Stomach smooth muscle (tissue), 2 donors: ENCODE measurements at regions not wholly inside any gene's neighbourhood (a gene's known extent, or its start where the extent isn't known, plus 50 kb on each side); places are given as distances from the start of the nearest gene placed in this dataset.

Source experiments
- H3K27ac ChIP-seq: one replicate; pipeline ENCODE4 v1.7.0; 2013; ENCODE audit warnings: mild to moderate bottlenecking, low read length, inconsistent platforms
- H3K27me3 ChIP-seq, 2 donors: one replicate each; pipeline ENCODE4 v1.7.0; 2013; ENCODE audit warnings: low read length in 2 of 2; ENCODE audit not compliant: insufficient read depth in 2 of 2, control insufficient read depth in 1 of 2
- H3K36me3 ChIP-seq, 2 donors: one replicate each; pipeline ENCODE4 v1.7.0; 2013; ENCODE audit warnings: low read length in 2 of 2; ENCODE audit not compliant: control insufficient read depth in 2 of 2, insufficient read depth in 2 of 2
- H3K4me1 ChIP-seq: one replicate; pipeline ENCODE4 v1.7.0; 2013; ENCODE audit warnings: low read length; ENCODE audit not compliant: control insufficient read depth, insufficient read depth
- H3K4me3 ChIP-seq, 2 donors: one replicate each; pipeline ENCODE4 v1.7.0; 2013; ENCODE audit warnings: low read length in 2 of 2
- H3K9ac ChIP-seq, 2 donors: one replicate each; pipeline ENCODE4 v1.7.0; 2013; ENCODE audit warnings: low read length in 2 of 2, mild to moderate bottlenecking in 1 of 2
- H3K9me3 ChIP-seq, 2 donors: one replicate each; pipeline ENCODE4 v1.7.0; 2013; ENCODE audit warnings: low read length in 2 of 2; ENCODE audit not compliant: control insufficient read depth in 2 of 2
- donor health status: healthy.
- donor health status: Pancreatic carcinoma.

DNA sequence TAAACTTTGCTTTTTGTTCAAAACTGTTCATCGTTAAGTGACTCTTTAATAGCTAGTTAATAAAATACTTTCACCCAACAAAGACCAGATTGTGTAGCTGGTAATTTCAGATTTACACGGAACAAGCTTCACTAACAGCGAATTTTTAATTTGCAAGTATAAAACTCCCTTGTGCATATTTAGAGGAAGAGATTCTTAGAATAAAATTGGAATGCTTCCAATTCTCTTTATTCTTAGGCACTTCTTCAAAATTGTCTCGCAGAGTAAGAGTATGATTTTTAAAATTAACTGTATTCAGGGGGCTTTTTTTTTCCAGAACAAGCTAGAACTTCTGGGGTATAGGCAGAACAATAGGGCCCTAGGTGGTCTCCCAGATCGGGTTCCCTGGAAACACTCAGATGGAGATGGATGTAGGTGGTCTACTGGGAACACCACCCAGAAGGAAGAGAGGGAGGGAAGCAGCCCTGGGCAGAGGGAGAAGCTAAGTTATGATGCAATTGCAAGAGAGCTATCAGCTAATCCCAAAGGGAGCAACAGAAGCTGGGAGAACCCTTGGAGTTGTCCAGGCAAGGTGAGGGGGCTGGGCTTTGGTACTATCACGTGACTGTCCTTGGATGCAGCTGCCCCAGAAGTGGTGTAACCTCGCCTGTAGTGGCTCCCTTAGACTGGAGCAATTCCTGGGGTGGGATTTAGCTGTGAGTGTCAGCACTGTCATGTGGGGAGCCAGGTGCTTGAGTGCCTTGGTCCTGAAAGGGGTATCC, 151.7 kb upstream of the ASB18 start:
- no peak overlapping the region for H3K9ac ChIP-seq
- H3K36me3 ChIP-seq: no peaks in the 10 kb centered on the region
- no peaks in the 10 kb centered on the region for H3K9me3 ChIP-seq
- H3K4me1 ChIP-seq: no peaks in the 10 kb centered on the region
- H3K4me3 ChIP-seq: no peak overlapping the region
- H3K27ac ChIP-seq: no peak overlapping the region
- H3K27me3 ChIP-seq: peaks cover 0 to 2% of the 10 kb centered on the region in 2 donors

DNA sequence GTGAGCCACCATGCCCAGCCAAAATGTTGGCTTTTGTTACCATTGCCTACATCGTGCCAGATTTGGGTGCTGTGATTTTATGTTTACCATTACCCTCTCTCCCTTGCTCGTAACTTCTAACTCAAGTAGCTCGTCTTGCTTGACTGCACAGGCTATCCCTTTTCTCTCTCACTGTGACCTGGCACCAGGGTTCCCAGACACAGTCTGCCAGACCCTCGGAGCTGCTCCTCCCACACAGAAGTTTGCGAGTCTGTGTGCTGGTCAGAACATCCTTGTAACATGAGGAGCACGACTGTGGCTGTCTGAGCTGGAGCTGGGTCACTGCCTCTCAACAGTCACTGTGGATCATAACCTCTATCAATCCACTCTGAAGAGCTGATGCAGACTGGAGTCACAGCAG, 152.5 kb upstream of the ACKR3 start:
- Histone ChIP-seq H3K4me1 (no peaks in the 10 kb centered on the region), H3K27me3 (peaks cover 0 to 2% of the 10 kb centered on the region in 2 donors), H3K9me3 (no peaks in the 10 kb centered on the region), H3K27ac (no peak overlapping the region), H3K4me3 (no peak overlapping the region), H3K36me3 (no peaks in the 10 kb centered on the region), H3K9ac (no peak overlapping the region)

DNA sequence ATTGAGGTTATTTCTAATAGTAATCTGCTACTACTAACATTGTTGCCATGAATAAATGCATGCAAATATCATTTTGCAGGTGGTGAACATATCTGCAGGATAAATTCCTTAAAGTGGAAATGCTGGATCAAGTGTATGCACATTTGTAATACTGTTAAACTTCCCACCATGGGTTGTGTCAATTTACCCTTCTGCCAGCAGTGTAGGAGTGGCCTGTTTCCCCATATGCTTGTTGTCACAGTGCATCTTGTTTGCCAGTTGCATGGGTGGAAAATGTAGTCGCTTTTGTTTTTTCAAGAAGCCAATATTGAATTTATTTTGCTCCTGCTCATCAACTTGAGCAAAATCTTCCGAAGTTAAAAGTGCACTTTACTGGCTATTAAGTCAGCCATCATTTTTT, 139.0 kb upstream of the ACKR3 start:
- peaks cover 0 to 6% of the 10 kb centered on the region in 2 donors for H3K9me3 ChIP-seq
- no peak overlapping the region for H3K4me3 ChIP-seq
- no peak overlapping the region for H3K27ac ChIP-seq
- H3K36me3 ChIP-seq: no peaks in the 10 kb centered on the region
- no peaks in the 10 kb centered on the region for H3K27me3 ChIP-seq
- H3K9ac ChIP-seq: no peak overlapping the region
- no peaks in the 10 kb centered on the region for H3K4me1 ChIP-seq

DNA sequence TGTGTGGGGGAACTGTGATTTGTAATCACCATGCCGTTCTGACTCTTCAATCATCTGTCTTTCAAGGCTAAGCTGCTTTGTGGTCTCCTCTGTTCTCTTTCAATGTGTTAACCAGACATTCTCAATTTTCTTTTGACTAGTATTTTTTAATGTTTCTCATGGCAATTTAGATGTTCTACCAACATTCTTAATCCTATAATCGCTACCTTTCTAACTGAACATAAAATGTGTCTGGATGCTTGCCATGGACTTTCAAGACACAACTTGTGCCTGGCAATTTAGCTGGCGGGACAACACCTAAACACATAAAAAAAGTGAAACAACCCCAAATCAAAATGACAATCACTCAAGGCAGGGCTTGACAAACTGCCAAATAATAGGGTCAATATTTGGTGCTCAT, 135.0 kb upstream of the ACKR3 start:
- Histone ChIP-seq H3K27ac (no peak overlapping the region), H3K9me3 (no peaks in the 10 kb centered on the region), H3K4me3 (no peak overlapping the region), H3K36me3 (no peaks in the 10 kb centered on the region), H3K9ac (no peak overlapping the region), H3K4me1 (no peaks in the 10 kb centered on the region), H3K27me3 (no peaks in the 10 kb centered on the region)

DNA sequence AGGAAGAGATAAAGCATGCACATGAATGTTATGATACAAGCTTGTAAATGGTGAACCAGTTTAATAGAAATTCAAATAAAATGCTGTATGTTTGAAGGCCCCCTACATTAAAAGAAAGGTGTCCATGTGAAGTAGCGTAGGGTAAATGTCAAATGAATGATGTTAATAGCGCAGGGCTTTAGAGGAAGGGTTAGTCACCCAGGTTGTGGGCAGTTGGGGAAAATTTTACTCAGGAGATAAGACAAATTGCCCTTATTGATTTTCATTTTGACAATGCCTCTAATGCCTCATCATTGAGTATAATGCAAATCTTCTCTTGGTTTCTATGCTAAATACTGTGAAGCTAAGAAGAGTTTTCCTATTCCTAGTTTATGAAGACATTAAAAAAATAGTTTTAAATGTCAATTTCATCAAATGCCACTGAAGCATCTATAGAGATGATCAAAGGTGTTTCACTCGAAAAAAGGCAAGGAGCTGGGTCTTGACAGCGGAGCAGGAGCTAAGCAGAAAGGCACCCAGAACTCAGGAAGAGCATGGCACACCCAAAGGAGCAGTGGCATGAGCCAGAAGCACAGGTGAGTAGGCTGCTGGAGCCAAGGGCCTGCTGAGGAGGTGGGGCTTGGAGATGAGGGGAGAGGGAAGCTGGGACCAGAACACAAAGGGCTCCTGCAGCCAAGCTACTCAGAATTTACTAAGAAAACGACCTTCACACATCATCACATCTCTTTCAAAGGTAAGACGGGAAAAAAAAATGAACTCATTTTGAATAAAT, 129.3 kb upstream of the ACKR3 start:
- H3K27me3 ChIP-seq: no peaks in the 10 kb centered on the region
- H3K4me1 ChIP-seq: no peaks in the 10 kb centered on the region
- H3K36me3 ChIP-seq: no peaks in the 10 kb centered on the region
- H3K27ac ChIP-seq: no peak overlapping the region
- H3K9ac ChIP-seq: no peak overlapping the region
- H3K9me3 ChIP-seq: no peaks in the 10 kb centered on the region
- H3K4me3 ChIP-seq: no peak overlapping the region

DNA sequence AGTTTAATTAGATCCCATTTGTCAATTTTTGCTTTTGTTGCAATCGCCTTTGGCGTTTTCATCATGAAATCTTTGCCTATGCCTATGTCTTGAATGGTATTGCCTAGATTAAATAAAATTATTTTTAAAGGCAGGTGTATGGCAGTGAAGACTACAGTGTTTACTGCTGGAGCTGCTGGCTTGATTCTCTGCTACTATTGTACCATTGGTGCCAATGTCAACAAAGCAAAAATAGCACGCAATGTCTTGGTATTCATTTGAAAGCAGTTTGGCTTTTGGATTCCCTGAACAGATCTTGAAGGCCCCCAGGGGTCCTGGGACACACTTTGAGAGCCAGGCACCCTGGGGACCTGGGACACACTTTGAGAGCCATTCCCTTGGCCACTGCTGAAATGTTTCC, 125.4 kb upstream of the ACKR3 start:
- Histone ChIP-seq H3K27ac (no peak overlapping the region), H3K27me3 (no peaks in the 10 kb centered on the region), H3K36me3 (no peaks in the 10 kb centered on the region), H3K9me3 (no peaks in the 10 kb centered on the region), H3K9ac (no peak overlapping the region), H3K4me3 (no peak overlapping the region), H3K4me1 (no peaks in the 10 kb centered on the region)

DNA sequence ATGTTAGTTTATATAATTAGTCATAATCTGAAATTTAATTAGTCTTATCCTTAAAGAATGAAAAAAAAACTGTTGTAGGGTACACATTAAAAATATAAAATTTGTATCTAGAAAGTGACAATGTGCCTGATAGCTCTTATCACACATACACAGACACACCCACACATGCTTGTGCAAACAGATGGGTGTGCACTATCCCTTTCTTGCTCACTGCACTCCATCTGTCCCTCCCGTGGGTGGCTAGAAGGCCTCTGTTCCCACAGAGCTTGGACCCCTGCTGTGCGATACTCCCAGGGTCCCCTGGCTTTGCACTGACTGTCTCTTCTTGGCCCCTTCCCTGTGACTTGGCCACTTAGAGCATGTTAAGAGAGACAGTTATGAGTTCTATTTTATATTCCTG, 123.9 kb upstream of the ACKR3 start:
- Histone ChIP-seq H3K27ac (no peak overlapping the region), H3K36me3 (no peaks in the 10 kb centered on the region), H3K9me3 (no peaks in the 10 kb centered on the region), H3K27me3 (no peaks in the 10 kb centered on the region), H3K9ac (no peak overlapping the region), H3K4me1 (no peaks in the 10 kb centered on the region), H3K4me3 (no peak overlapping the region)

DNA sequence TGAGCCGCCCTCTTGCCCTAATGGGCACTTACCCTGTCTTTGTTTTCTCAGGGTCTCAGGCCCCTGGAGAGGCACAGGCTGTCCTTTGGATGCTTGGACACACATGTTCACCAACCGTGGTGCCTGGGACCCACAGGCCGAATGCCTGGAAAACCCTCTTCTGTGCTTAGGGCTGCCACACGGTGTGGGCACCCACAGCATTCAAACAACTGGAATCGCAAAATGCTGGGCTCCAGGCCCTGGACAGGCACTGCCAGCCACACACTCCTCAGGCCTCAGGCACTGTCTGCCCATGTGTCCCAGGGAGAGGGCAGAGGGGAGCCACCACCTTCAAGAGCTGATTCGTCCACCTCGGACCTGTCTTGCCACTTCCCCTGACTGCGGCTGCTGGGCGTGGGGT, 123.1 kb upstream of the ACKR3 start:
- H3K36me3 ChIP-seq: no peaks in the 10 kb centered on the region
- no peaks in the 10 kb centered on the region for H3K4me1 ChIP-seq
- H3K27ac ChIP-seq: no peak overlapping the region
- H3K9me3 ChIP-seq: no peaks in the 10 kb centered on the region
- no peaks in the 10 kb centered on the region for H3K27me3 ChIP-seq
- no peak overlapping the region for H3K9ac ChIP-seq
- no peak overlapping the region for H3K4me3 ChIP-seq

DNA sequence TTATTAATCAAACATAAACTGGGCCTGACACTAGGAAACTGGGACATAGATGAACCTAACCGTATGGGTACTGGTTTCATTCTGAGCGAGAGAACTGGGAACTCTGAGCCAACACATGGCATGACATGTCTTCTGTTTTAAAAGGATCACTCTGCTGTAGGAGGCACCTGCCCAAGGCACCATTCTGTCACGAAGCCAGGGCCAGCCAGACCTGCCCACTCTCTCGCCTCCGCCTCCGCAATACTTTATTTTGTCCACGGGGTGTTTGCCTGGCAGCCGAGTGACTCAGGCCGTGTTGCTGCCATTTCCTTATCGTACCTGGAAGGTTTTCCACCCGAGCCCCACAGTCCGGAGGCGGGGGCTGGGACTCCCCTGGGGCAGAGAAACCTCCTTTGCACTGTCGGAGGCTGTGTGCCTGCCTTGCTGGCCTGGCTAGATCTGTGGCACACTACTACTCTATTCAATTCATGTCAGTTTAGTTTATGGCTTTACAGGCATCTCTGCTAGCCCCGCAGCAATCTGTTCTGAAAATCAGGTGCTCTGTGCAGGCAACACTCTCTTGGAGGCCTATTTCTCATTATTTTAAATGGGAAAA, 120.4 kb upstream of the ACKR3 start:
- H3K36me3 ChIP-seq: no peaks in the 10 kb centered on the region
- H3K4me3 ChIP-seq: no peak overlapping the region
- H3K4me1 ChIP-seq: no peaks in the 10 kb centered on the region
- H3K9ac ChIP-seq: no peak overlapping the region
- H3K27me3 ChIP-seq: no peaks in the 10 kb centered on the region
- H3K9me3 ChIP-seq: no peaks in the 10 kb centered on the region
- H3K27ac ChIP-seq: no peak overlapping the region

DNA sequence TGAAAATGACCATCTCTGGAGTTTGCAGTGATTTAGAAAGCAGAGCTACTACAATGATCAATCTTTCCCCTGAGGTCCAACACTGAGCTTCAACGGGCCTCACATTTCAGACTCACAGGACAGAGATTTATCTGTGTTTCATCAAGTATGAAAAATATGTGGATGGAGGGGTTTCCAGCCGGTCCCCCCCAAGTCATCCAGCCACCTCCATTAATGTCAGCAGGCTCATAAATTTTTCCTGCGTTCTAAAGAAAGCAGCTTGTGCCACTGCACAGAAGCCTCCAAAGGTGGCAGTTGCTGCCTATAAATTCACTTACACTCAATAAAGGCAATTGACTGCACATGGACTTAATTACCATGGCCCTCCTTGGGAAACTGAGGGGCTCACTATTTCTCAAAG, 117.4 kb upstream of the ACKR3 start:
- Histone ChIP-seq H3K36me3 (no peaks in the 10 kb centered on the region), H3K4me3 (no peak overlapping the region), H3K27me3 (no peaks in the 10 kb centered on the region), H3K9me3 (no peaks in the 10 kb centered on the region), H3K27ac (no peak overlapping the region), H3K9ac (no peak overlapping the region), H3K4me1 (no peaks in the 10 kb centered on the region)

DNA sequence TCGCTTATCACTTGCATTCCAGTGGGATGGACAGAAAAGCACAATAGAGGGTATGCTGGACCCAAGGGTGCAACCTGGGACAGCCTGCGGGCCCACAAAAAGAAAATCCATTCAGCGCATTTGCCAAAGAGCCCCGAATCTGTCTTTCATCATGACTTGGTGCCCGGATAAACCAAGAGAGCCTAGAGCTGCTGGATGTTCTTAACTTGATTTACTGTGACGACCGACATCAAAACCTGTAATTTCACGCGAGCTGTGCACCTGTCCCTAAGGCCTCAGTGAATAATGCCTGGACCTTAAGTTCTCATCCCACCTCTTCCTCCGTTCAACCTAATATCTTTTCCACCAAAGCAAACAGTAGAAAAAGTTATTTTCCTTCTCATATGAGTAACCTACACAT, 115.5 kb upstream of the ACKR3 start:
- no peak overlapping the region for H3K4me3 ChIP-seq
- no peaks in the 10 kb centered on the region for H3K27me3 ChIP-seq
- no peak overlapping the region for H3K9ac ChIP-seq
- no peak overlapping the region for H3K27ac ChIP-seq
- H3K4me1 ChIP-seq: no peaks in the 10 kb centered on the region
- no peaks in the 10 kb centered on the region for H3K36me3 ChIP-seq
- no peaks in the 10 kb centered on the region for H3K9me3 ChIP-seq
